HL-60/S4 treated with phorbol 12-myristate 13-acetate at 8.2 ng/mL for 4 days and 3 days (cell line): ENCODE measurements at regions not wholly inside any gene's neighbourhood (a gene's known extent, or its start where the extent isn't known, plus 50 kb on each side); places are given as distances from the start of the nearest gene placed in this dataset.
"Not testable (repeated sequence)": the region's sequence is repeated elsewhere in the genome, so short reads cannot be mapped to it uniquely, and the experiment has no call there.

Experiments used
- in situ Hi-C: fragments of 300-500 bp; cut with MboI; formaldehyde crosslinking; loops from 2 replicates; pipeline ENCODE4 v1.15.0; 2022; ENCODE audit warnings: low sequenced_read_pairs

- in situ Hi-C loops: no loop called here
Observed at GRCh38 chr2:40043641-40044040, 264.6 kb upstream of the THUMPD2 start.

GRCh38 chr2:40043191-40043590 is 264.1 kb upstream of the THUMPD2 start:
- in situ Hi-C loops: no loop called here

GRCh38 chr2:40041422-40042382 is 262.6 kb upstream of the THUMPD2 start:
- in situ Hi-C loops: no loop called here

GRCh38 chr2:40039549-40039948 is 260.5 kb upstream of the THUMPD2 start:
- in situ Hi-C loops: no loop called here

- in situ Hi-C loops: no loop called here
Observed at GRCh38 chr2:40038646-40039045, 259.6 kb upstream of the THUMPD2 start.

- in situ Hi-C loops: no loop called here
Observed at GRCh38 chr2:40037303-40037702, 258.2 kb upstream of the THUMPD2 start.

GRCh38 chr2:40036241-40036640 is 257.2 kb upstream of the THUMPD2 start:
- in situ Hi-C loops: no loop called here

GRCh38 chr2:40034801-40035200 is 255.7 kb upstream of the THUMPD2 start:
- in situ Hi-C loops: no loop called here

- in situ Hi-C loops: no loop called here
Observed at GRCh38 chr2:40034198-40034597, 255.1 kb upstream of the THUMPD2 start.

GRCh38 chr2:40033781-40034180 is 254.7 kb upstream of the THUMPD2 start:
- in situ Hi-C loops: no loop called here

- in situ Hi-C loops: no loop called here
Observed at GRCh38 chr2:40032650-40033319, 253.7 kb upstream of the THUMPD2 start.

GRCh38 chr2:40030456-40030975 is 251.5 kb upstream of the THUMPD2 start:
- in situ Hi-C loops: no loop called here

- in situ Hi-C loops: no loop called here
Observed at GRCh38 chr2:40028792-40029488, 249.9 kb upstream of the THUMPD2 start.

GRCh38 chr2:40027968-40028367 is 248.9 kb upstream of the THUMPD2 start:
- in situ Hi-C loops: no loop called here

GRCh38 chr2:40025276-40025675 is 246.2 kb upstream of the THUMPD2 start:
- in situ Hi-C loops: not testable (repeated sequence)

- in situ Hi-C loops: no loop called here
Observed at GRCh38 chr2:40020997-40021396, 241.9 kb upstream of the THUMPD2 start.

- in situ Hi-C loops: no loop called here
Observed at GRCh38 chr2:40016151-40016885, 237.3 kb upstream of the THUMPD2 start.

- in situ Hi-C loops: not testable (repeated sequence)
Observed at GRCh38 chr2:40013962-40014361, 234.9 kb upstream of the THUMPD2 start.

- in situ Hi-C loops: no loop called here
Observed at GRCh38 chr2:40004336-40004735, 225.3 kb upstream of the THUMPD2 start.

- in situ Hi-C loops: no loop called here
Observed at GRCh38 chr2:40002339-40002738, 223.3 kb upstream of the THUMPD2 start.

- in situ Hi-C loops: no loop called here
Observed at GRCh38 chr2:39999864-40000263, 220.8 kb upstream of the THUMPD2 start.
